ENCODE measurements at regions not wholly inside any gene's neighbourhood (a gene's known extent, or its start where the extent isn't known, plus 50 kb on each side); places are given as distances from the start of the nearest gene placed in this dataset.

- Histone ChIP-seq H3K4me3 (ENCODE audit: low read depth, low read length) (no peak overlapping the region), H3K4me1 (no peaks in the 10 kb centered on the region), H3K27me3 (no peaks in the 10 kb centered on the region), H3K9me3 (no peaks in the 10 kb centered on the region), H3K36me3 (no peaks in the 10 kb centered on the region)
- no peak for DNase-seq
- TF ChIP-seq CTCF (IDR thresholded peaks at IDR 0.05; ENCODE audit: low read depth, low read length) = no peak
Measured at GRCh38 chr1:58352476-58353092, 193.9 kb downstream of the OMA1 start.

- Histone ChIP-seq H3K36me3 (no peaks in the 10 kb centered on the region), H3K27me3 (no peaks in the 10 kb centered on the region), H3K4me1 (no peaks in the 10 kb centered on the region), H3K4me3 (ENCODE audit: low read depth, low read length) (no peak overlapping the region), H3K9me3 (no peaks in the 10 kb centered on the region)
- DNase-seq = no peak
- no peak for TF ChIP-seq CTCF (IDR thresholded peaks at IDR 0.05; ENCODE audit: low read depth, low read length)
Measured at GRCh38 chr1:58346036-58346355, 200.5 kb downstream of the OMA1 start.

- Histone ChIP-seq H3K4me1 (no peaks in the 10 kb centered on the region), H3K4me3 (ENCODE audit: low read depth, low read length) (no peak overlapping the region), H3K36me3 (no peaks in the 10 kb centered on the region), H3K27me3 (no peaks in the 10 kb centered on the region), H3K9me3 (no peaks in the 10 kb centered on the region)
- no peak for TF ChIP-seq CTCF (IDR thresholded peaks at IDR 0.05; ENCODE audit: low read depth, low read length)
- no peak for DNase-seq
Measured at GRCh38 chr1:58345215-58346035, 201.1 kb downstream of the OMA1 start.

- Histone ChIP-seq H3K4me3 (ENCODE audit: low read depth, low read length) (no peak overlapping the region), H3K27me3 (no peaks in the 10 kb centered on the region), H3K36me3 (no peaks in the 10 kb centered on the region), H3K9me3 (no peaks in the 10 kb centered on the region), H3K4me1 (no peaks in the 10 kb centered on the region)
- no peak for TF ChIP-seq CTCF (IDR thresholded peaks at IDR 0.05; ENCODE audit: low read depth, low read length)
- no peak for DNase-seq
Measured at GRCh38 chr1:58340185-58340584, 206.3 kb downstream of the OMA1 start.

GRCh38 chr1:58338081-58338480 is 208.4 kb downstream of the OMA1 start:
- Histone ChIP-seq H3K9me3 (no peaks in the 10 kb centered on the region), H3K4me3 (ENCODE audit: low read depth, low read length) (no peak overlapping the region), H3K27me3 (no peaks in the 10 kb centered on the region), H3K36me3 (no peaks in the 10 kb centered on the region), H3K4me1 (no peaks in the 10 kb centered on the region)
- no peak for TF ChIP-seq CTCF (IDR thresholded peaks at IDR 0.05; ENCODE audit: low read depth, low read length)
- DNase-seq = no peak

- H3K4me1 ChIP-seq = no peaks in the 10 kb centered on the region
- TF ChIP-seq CTCF (IDR thresholded peaks at IDR 0.05; ENCODE audit: low read depth, low read length) = no peak
Measured at GRCh38 chr1:58333511-58333910, 213.0 kb downstream of the OMA1 start.

More at GRCh38 chr1:58333511-58333910, 213.0 kb downstream of the OMA1 start:
- DNase-seq = no peak
- H3K4me3 ChIP-seq (ENCODE audit: low read depth, low read length) = no peak overlapping the region
- H3K27me3 ChIP-seq = no peaks in the 10 kb centered on the region
- no peaks in the 10 kb centered on the region for H3K36me3 ChIP-seq
- no peaks in the 10 kb centered on the region for H3K9me3 ChIP-seq
